Body of pancreas (tissue), 4 donors: ENCODE measurements at regions not wholly inside any gene's neighbourhood (a gene's known extent, or its start where the extent isn't known, plus 50 kb on each side); places are given as distances from the start of the nearest gene placed in this dataset.

ENCODE experiments used
- CTCF ChIP-seq, 7 experiments: fragments of 450-650 bp in 4 of 7; fragments of 200-600 bp in 3 of 7; sonication (generic) in 3 of 7; IDR thresholded peaks; one replicate each; pipeline ENCODE4 v1.5.1; 2016 to 2019; ENCODE audit warnings: antibody characterized with exemption in 7 of 7
- POLR2A ChIP-seq, 3 donors: fragments of 450-650 bp; IDR thresholded peaks; one replicate each; pipeline ENCODE4 v1.6.1; 2016; ENCODE audit warnings: antibody characterized with exemption in 3 of 3, mild to moderate bottlenecking in 2 of 3

- TF ChIP-seq CTCF (IDR thresholded peaks at IDR 0.05) = no peak
- no peak for TF ChIP-seq POLR2A (IDR thresholded peaks at IDR 0.05)
Measured at GRCh38 chr16:72626623-72627022, 421.3 kb downstream of the ZFHX3 start.
